GM19455 (cell line): ENCODE measurements at regions not wholly inside any gene's neighbourhood (a gene's known extent, or its start where the extent isn't known, plus 50 kb on each side); places are given as distances from the start of the nearest gene placed in this dataset.
"Not testable (repeated sequence)": the region's sequence is repeated elsewhere in the genome, so short reads cannot be mapped to it uniquely, and the experiment has no call there.

Experiments
- ATAC-seq: cut with Tn5 transposase; IDR thresholded peaks from one replicate; pipeline ENCODE4 v1.9.1; 2021; ENCODE audit not compliant: unreplicated experiment

DNA sequence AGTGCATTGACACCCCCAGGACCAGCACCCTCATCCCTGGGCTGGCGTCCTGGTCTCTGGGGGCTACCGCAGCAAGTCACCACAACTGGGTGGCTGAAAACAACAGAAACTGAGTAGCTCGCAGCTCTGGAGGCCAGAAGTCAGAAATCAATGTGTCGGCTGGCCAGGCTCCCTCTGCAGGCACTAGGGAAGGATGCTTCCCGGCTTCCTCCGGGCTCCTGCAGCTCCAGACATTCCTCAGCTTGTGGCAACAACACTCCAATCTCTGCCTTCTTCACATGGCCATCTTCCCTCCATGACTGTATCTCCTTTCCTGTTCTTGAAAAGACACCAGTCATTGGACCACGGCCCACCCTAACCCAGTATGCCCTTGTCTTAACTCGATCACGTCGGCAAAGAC lies 224.2 kb downstream of the NPHP4 start:
- no peak for ATAC-seq

DNA sequence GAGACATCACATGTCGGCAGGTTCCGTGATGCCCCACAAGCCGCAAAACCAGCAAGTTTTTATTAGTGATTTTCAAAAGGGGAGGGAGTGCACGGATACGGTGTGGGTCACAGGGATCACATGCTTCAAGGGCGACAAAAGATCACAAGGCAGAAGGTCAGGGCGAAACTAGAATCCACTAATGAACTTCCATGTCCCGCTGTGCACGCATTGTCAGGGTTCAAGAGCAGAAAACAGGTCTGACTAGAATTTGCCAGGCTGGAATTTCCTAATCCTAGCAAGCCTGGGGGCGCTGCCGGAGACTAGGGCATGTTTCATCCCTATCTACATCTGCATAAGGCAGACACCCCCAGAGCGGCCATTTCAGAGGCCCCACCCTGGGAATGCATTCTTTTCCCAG lies 225.2 kb downstream of the NPHP4 start:
- not testable (repeated sequence) for ATAC-seq

DNA sequence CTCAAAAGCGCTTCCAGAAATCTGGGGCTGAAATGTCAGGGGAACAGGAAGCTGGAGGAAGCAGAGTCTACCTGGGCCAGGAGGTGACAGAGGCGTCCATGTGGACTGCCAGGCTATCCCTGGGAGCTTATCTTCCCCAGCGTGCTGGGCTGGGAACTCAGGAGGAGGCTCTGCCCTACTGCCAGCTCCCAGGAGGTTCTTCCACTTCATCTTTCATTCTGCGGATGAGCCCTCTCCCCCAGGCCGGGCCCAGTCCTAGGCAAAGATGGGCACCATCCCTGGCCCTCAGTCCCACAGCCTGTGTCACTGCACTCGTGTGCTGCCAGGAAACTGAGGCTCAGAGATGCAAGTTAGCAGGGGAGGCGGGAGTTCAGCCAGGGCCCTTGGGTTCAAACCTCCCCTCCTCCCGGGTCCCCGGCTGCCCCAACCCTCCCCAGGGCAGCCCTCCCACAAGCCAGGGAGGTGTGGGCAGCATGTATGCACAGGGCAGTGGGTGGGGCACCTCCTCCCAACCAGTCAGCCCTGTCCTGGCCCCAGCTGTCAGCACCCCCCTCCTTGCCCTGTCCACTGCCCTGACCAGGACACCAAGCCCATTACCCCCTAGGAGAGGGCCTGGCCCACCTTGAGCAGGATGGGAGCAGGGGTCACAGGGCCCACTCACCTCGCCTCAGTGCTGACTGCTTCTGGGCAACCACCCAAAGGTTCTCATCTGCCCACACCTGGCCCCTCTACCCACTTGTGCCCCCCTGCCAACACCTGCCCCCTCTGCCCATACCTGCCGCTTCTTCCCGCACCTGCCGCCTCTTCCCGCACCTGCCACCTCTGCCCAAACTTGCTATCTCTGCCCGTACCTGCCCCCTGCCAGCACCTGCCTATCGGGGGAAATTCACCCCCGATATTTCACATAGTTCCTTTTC lies 226.0 kb downstream of the NPHP4 start:
- no peak for ATAC-seq

DNA sequence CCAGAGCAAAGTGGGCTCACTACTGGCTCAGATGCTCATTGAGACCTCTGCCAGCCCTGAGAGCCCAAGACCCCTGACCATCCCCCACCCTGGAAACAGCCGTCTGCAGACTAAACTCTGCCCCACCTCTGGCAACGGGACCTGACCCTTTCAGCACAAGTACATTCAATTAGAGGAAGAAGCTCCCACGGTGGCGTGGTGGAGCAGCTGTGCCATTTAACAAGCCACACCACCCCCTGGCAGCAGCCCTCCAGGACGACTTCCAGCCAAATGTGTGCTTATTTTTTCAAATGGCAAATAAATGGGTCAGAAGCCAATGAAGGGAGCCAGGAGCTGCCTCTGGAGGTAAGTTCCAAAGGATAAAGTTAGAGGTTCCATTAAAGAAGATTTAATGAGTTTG lies 226.7 kb downstream of the NPHP4 start:
- ATAC-seq = no peak

DNA sequence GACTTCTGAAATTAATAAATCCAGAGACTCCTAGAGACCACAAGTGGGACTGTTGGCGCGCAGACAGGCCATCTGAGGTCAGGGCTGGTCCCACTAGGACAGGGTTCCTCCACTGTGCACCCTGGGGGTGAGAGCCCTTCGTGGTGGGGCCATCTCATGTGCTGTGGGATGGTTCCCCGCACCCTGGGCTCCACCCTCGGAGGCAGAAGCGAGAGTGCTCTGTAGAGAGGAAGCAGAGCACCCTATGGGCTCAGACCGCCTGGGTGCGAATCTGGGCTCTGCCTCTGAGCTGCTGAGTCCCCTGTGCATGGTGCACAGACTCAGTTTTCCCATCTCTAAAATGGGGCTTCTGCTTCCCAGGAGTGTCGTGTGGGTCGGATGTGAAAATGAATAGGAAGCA lies 227.3 kb downstream of the NPHP4 start:
- ATAC-seq = no peak

DNA sequence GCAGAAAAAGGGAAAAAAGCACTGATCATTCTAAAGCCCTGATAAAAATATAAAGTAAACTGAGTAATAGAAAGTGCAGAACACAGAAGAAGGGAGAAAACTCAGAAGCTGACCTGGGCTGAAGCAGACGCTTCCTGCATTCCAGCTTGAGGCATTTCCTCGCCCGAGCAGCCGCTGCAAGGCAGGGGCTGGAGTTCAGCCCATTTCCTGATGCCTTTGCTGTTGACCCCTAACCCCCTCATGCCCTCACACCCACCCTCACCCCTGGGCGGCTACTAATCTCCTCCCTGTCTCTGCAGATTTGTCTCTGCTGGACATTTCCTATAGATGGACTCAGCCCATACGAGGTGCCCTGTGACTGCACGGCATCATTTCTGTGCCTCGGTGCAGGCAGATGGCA lies 227.8 kb downstream of the NPHP4 start:
- no peak for ATAC-seq

- no peak for ATAC-seq
Measured at GRCh38 chr1:5763696-5764370, 228.4 kb downstream of the NPHP4 start.

GRCh38 chr1:5758859-5759578 lies 233.2 kb downstream of the NPHP4 start:
- no peak for ATAC-seq

DNA sequence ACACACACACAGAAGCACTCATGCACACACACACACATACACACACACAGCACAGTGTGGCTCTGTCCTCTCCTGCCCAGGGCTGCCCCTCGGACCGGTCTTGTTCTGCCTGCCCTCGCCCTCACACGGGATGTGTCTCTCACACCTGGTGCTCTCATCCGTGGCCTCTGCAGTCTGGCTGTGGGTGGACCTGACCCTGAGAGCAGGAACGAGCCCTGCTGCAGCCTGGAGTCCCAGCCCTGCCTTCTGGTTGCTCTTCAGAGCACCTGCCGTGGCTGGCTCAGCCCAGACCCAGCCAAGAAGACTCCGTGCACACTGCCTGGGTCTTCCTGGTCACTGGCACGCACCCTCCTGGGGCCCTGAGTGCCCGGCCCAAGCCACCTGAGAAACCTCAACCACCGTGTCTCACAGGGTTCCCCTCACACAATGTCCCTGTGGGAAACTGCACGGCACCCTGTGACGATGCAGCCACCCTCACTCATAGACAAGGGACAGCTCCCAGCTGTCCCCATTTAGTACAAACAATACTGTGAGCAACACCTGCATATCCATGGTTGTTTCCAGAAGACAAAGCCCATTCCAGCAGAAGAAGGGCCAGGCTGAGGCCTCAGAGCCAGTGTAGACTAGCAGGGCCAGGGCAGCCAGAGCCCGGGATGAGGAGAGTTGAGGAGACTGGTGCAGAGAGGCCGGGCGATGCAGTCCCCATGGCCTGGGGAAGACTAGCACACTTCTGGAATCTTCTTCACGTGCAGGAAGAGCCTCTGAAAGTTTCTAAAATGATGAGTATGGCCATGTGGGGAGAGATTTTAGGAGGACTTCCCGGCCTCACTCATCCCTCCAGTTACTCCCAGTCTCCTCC lies 234.0 kb downstream of the NPHP4 start:
- no peak for ATAC-seq

DNA sequence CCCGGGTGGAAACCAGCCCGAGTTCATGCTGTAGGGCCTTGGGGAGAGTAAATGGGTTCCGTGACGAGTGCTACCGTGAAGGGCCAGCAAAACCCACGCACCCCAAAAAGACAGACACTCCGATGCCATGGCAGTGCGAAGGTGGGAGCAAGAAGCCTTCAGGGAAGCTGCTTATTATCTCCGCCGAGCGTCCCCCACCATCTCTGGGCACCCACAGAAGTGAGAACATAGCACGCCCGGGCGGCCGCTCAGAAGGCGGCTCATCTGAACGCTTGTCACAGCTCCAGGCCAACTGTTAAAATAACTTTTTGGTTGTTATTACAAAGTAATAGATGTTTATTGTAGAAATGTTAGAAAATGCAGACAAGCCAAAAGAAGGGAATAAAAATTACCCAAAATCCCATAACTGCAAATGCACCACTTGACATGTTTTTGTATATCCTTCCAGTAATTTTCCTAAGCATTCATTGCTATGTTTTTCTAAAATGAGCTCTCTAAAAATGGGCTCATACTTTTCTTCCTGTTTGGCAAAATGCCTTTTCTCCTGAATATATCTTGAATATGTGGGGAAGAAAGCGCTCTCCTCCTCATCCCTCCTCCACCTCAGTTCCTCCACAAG lies 234.9 kb downstream of the NPHP4 start:
- no peak for ATAC-seq

GRCh38 chr1:5756434-5757186 lies 235.6 kb downstream of the NPHP4 start:
- ATAC-seq = no peak

- ATAC-seq = no peak
Measured at GRCh38 chr1:5755552-5756125, 236.6 kb downstream of the NPHP4 start.

GRCh38 chr1:5754817-5755551 lies 237.2 kb downstream of the NPHP4 start:
- ATAC-seq = no peak

DNA sequence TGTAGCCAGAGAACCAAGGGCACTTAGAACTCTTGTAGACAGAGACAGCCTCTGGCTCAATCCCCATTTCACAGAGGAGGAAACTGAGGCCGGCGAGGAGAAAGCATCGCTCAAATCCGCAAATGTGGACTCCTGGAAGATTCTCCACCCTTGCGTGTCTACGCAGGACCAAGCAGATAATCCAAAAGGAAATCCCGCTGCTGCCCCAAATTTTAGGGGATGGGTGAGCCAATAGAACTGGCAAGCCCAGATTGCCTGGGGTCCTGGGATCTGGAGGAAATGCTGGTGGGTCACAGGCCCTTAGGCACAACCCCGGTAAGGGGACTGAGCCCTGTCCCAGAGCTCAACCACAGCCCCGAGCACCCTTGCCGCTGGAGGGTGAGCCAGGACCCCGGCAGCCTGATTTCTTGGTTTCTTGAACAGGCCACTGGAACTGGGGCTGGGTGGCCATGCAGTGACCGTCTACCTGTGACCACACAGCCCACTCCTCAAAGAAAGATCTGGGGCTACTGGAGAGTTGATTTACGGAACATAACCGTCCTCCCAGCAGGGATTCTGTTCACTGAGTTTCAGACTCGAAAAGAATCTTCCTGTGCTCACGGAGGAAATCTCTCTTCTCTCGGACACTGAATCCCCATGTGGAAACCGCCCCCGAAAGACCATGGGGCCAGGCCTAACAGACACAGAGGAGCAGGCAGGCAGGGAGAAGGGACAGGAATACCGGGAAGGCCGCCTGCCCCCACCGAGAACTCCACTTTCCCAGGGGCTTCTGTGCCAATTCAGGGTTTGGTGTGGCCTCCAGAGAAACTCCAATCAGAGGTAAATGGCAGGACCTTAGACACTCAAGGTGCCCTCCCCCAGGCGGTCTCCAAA lies 238.4 kb downstream of the NPHP4 start:
- no peak for ATAC-seq

GRCh38 chr1:5752746-5753548 lies 239.3 kb downstream of the NPHP4 start:
- no peak for ATAC-seq

DNA sequence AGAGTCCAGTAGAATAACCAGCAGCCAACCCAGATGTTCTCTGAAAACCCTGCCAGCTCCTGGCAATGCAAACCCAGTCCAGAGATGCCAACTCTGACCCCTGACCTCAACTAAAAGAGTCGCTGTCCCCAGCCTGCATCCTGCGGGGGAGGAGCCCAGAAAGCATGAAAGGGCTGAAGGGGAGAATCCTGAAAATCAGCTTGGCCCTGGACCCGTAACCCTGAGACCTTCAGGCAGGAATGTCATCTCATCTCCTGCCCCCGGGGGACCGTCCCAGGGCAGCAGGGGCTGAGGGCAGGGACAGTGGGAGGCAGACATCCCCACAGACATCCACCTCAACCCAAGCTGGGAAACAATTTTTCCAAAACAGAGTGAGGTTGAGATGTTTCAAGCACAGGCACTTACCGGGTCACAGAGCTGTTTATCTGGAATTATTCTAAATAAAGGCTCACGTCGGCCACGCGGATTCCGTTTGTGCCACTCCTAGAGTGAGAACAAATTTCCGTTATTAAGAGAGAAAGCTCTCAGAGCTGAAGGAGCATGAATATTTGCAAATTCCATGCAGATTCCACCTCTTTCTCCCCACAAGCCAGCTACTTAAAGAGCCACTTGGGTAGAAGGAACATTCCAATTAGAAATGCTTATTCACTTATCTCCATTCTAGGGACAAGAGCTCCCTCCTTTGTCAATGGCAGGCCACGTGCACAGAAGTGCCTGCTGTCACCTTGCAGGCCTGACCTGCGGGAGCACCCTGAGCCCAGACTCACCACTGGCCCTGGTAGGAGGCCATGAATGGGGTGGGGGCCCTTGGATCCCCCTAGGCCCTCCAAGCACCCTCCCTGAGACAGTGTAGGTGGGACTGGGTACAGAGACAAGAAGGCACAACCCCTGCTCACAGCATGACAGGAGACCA lies 240.1 kb downstream of the NPHP4 start:
- ATAC-seq = no peak
